Transverse colon (tissue), 4 donors: ENCODE measurements at regions not wholly inside any gene's neighbourhood (a gene's known extent, or its start where the extent isn't known, plus 50 kb on each side); places are given as distances from the start of the nearest gene placed in this dataset.

Experiments used
- CTCF ChIP-seq, 5 experiments: fragments of 200-600 bp in 3 of 5; fragments of 450-650 bp in 2 of 5; sonication (generic) in 3 of 5; IDR thresholded peaks; 1 replicate in 2 of 5; 2 replicates in 3 of 5; pipeline ENCODE4 v1.5.1; 2016 to 2017; ENCODE audit warnings: antibody characterized with exemption in 5 of 5, inconsistent platforms in 3 of 5, mild to moderate bottlenecking in 2 of 5, moderate library complexity in 1 of 5
- POLR2A ChIP-seq: fragments of 450-650 bp; IDR thresholded peaks from one replicate; pipeline ENCODE4 v1.6.1; 2016; ENCODE audit warnings: antibody characterized with exemption, mild to moderate bottlenecking, moderate library complexity
- POLR2AphosphoS5 ChIP-seq, 3 donors: sonication (generic); formaldehyde crosslinking; IDR thresholded peaks; one replicate each; pipeline ENCODE4 v1.6.1; 2016; ENCODE audit warnings: antibody characterized with exemption in 3 of 3

GRCh38 chr3:164230385-164231094 is 847.8 kb downstream of the SI start:
- TF ChIP-seq POLR2A: no peak
- TF ChIP-seq POLR2AphosphoS5 (IDR thresholded peaks at IDR 0.05): no peak
- TF ChIP-seq CTCF (IDR thresholded peaks at IDR 0.05): no peak
